Kidney (tissue), 13 donors: ENCODE measurements at regions not wholly inside any gene's neighbourhood (a gene's known extent, or its start where the extent isn't known, plus 50 kb on each side); places are given as distances from the start of the nearest gene placed in this dataset.

Source experiments
- DNase-seq, 5 donors: peaks; one replicate each; pipeline ENCODE4 v3.0.0-alpha.2; 2013 to 2020
- FAIRE-seq: peaks from 2 replicates; lab custom pipeline; 2012; peaks lifted over from hg19 to GRCh38; lab: Jason Lieb, UNC
- H3K27ac ChIP-seq, 2 donors: one replicate each; pipeline ENCODE4 v1.7.0; 2013; ENCODE audit warnings: low read depth in 2 of 2, low read length in 2 of 2, inconsistent platforms in 1 of 2
- H3K27me3 ChIP-seq: one replicate; pipeline ENCODE4 v1.7.1; 2013; ENCODE audit warnings: low read length, inconsistent platforms; ENCODE audit not compliant: control insufficient read depth, insufficient read depth
- H3K36me3 ChIP-seq, 3 donors: one replicate each; pipeline versions ENCODE4 v1.7.0 to v1.7.1; 2013; ENCODE audit warnings: low read length in 3 of 3, control low read depth in 1 of 3, inconsistent platforms in 1 of 3; ENCODE audit not compliant: insufficient read depth in 3 of 3, control insufficient read depth in 2 of 3
- H3K4me1 ChIP-seq, 3 donors: one replicate each; pipeline versions ENCODE4 v1.7.0 to v1.7.1; 2013; ENCODE audit warnings: low read length in 3 of 3, inconsistent platforms in 1 of 3, low read depth in 1 of 3; ENCODE audit not compliant: control insufficient read depth in 2 of 3, insufficient read depth in 2 of 3
- H3K4me3 ChIP-seq, 3 donors: one replicate each; pipeline versions ENCODE4 v1.7.0 to v1.8.1; 2013; ENCODE audit warnings: low read length in 3 of 3, control low read depth in 1 of 3, inconsistent platforms in 1 of 3
- H3K9ac ChIP-seq, 3 donors: one replicate each; pipeline versions ENCODE4 v1.7.0 to v1.7.1; 2013; ENCODE audit warnings: low read length in 3 of 3, control low read depth in 1 of 3, inconsistent platforms in 1 of 3
- H3K9me3 ChIP-seq, 3 donors: one replicate each; pipeline versions ENCODE4 v1.7.0 to v1.7.1; 2013; ENCODE audit warnings: low read length in 3 of 3, control low read depth in 1 of 3, inconsistent platforms in 1 of 3; ENCODE audit not compliant: control insufficient read depth in 2 of 3, insufficient read depth in 1 of 3
- intact Hi-C: fragments of 100-400 bp; cut with DNase I; formaldehyde crosslinking; loops from one replicate; pipeline ENCODE4 v1.11.1; 2022
- TF ChIP-seq, protein P1 (sequence below): IDR thresholded peaks from 3 replicates; pipeline ENCODE4 v1.5.1; 2012; ENCODE audit warnings: mild to moderate bottlenecking, moderate library complexity, borderline replicate concordance; ENCODE audit not compliant: insufficient read depth; ENCODE audit errors: extremely low read depth
- donor health status: control.
- donor health status: control.
- donor health status: control.
- donor health status: control.
- donor health status: control.
- donor health status: DM: yes; HTN: yes; CAD: no.
- donor health status: Normal renal cell carcinoma (clear cell type).

- DNase-seq, result no peak
- intact Hi-C loops, result no loop called here
- H3K36me3 ChIP-seq, result no peaks in the 10 kb centered on the region
- H3K27me3 ChIP-seq, result no peaks in the 10 kb centered on the region
- TF ChIP-seq, protein P1, sequence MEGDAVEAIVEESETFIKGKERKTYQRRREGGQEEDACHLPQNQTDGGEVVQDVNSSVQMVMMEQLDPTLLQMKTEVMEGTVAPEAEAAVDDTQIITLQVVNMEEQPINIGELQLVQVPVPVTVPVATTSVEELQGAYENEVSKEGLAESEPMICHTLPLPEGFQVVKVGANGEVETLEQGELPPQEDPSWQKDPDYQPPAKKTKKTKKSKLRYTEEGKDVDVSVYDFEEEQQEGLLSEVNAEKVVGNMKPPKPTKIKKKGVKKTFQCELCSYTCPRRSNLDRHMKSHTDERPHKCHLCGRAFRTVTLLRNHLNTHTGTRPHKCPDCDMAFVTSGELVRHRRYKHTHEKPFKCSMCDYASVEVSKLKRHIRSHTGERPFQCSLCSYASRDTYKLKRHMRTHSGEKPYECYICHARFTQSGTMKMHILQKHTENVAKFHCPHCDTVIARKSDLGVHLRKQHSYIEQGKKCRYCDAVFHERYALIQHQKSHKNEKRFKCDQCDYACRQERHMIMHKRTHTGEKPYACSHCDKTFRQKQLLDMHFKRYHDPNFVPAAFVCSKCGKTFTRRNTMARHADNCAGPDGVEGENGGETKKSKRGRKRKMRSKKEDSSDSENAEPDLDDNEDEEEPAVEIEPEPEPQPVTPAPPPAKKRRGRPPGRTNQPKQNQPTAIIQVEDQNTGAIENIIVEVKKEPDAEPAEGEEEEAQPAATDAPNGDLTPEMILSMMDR, result no peak
- H3K9me3 ChIP-seq, result no peaks in the 10 kb centered on the region
- H3K27ac ChIP-seq, result no peak overlapping the region
- H3K9ac ChIP-seq, result no peak overlapping the region
- no peak overlapping the region for H3K4me3 ChIP-seq
- FAIRE-seq, result no peak
- no peaks in the 10 kb centered on the region for H3K4me1 ChIP-seq
Observed at GRCh38 chr10:121648493-121648892, 50.2 kb upstream of the FGFR2 start.

DNA sequence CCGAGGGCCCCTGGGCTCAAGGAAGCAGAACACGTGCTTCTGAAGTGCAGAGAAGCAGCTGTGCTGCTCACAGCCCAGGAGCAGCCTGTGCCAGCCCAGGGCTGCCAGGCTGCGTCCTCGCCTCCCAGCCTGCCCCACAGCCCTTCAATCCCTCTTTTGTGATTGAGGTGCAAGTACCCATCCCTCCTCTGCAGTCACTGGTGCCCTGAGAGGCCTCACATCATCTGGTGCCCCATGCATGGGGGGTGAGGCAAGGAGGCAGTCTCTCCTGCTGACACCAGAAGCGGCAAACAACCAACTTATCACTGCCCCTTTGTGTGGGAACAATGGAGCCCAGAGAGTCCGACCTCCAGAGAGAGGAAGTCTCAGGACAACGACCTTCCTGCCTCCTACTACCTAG lies 49.8 kb upstream of the FGFR2 start:
- no peaks in the 10 kb centered on the region for H3K27me3 ChIP-seq
- intact Hi-C loops, result no loop called here
- H3K4me3 ChIP-seq, result no peak overlapping the region
- no peak overlapping the region for H3K9ac ChIP-seq
- TF ChIP-seq, protein P1, result no peak
- H3K36me3 ChIP-seq, result no peaks in the 10 kb centered on the region
- no peak overlapping the region for H3K27ac ChIP-seq
- H3K9me3 ChIP-seq, result no peaks in the 10 kb centered on the region
- DNase-seq (no peak), FAIRE-seq (no peak)
- no peaks in the 10 kb centered on the region for H3K4me1 ChIP-seq
